GM23338 (cell line): ENCODE measurements at regions not wholly inside any gene's neighbourhood (a gene's known extent, or its start where the extent isn't known, plus 50 kb on each side); places are given as distances from the start of the nearest gene placed in this dataset.

Source experiments
- ATAC-seq: fragments of 200-7000 bp; cut with Tn5 transposase; 3 replicates; pipeline ENCODE4 v1.9.1; 2020
- DNase-seq: peaks from one replicate; pipeline ENCODE4 v3.0.0-alpha.2; 2015; ENCODE audit warnings: low spot score
- H2AFZ ChIP-seq: fragments of 200-600 bp; sonication (generic); 2 replicates; pipeline ENCODE4 v1.8.0; 2016; ENCODE audit warnings: antibody characterized with exemption, mild to moderate bottlenecking, moderate library complexity
- H3F3A ChIP-seq: fragments of 200-600 bp; sonication (generic); replicated peaks from 2 replicates; pipeline ENCODE4 v1.8.0; 2017; ENCODE audit warnings: antibody characterized with exemption, mixed run types, low read depth
- H3K27ac ChIP-seq: fragments of 200-600 bp; sonication (generic); 2 replicates; pipeline ENCODE4 v1.6.1; 2016; ENCODE audit warnings: low read depth
- H3K27me3 ChIP-seq: fragments of 200-600 bp; sonication (generic); 2 replicates; pipeline ENCODE4 v1.8.0; 2016; ENCODE audit warnings: mild to moderate bottlenecking, mixed run types, moderate library complexity; ENCODE audit not compliant: insufficient read depth
- H3K36me3 ChIP-seq: fragments of 200-600 bp; sonication (generic); 2 replicates; pipeline ENCODE4 v1.8.0; 2016; ENCODE audit warnings: mild to moderate bottlenecking; ENCODE audit not compliant: insufficient read depth
- H3K4me1 ChIP-seq: fragments of 200-600 bp; sonication (generic); 2 replicates; pipeline ENCODE4 v1.8.0; 2016; ENCODE audit warnings: mild to moderate bottlenecking, moderate library complexity; ENCODE audit not compliant: insufficient read depth
- H3K4me2 ChIP-seq: fragments of 200-600 bp; sonication (generic); 2 replicates; pipeline ENCODE4 v1.7.1; 2017; ENCODE audit warnings: mixed run types
- H3K4me3 ChIP-seq: fragments of 200-600 bp; sonication (generic); 2 replicates; pipeline ENCODE4 v1.6.1; 2016; ENCODE audit warnings: mixed run types
- H3K79me2 ChIP-seq: fragments of 200-600 bp; sonication (generic); replicated peaks from 2 replicates; pipeline ENCODE4 v1.8.0; 2017; ENCODE audit warnings: mild to moderate bottlenecking; ENCODE audit not compliant: insufficient read depth
- H3K9me2 ChIP-seq: fragments of 200-600 bp; sonication (generic); 2 replicates; pipeline ENCODE4 v1.8.0; 2017; ENCODE audit not compliant: insufficient read depth
- H4K20me1 ChIP-seq: fragments of 200-600 bp; sonication (generic); replicated peaks from 2 replicates; pipeline ENCODE4 v1.8.0; 2017; ENCODE audit warnings: mild to moderate bottlenecking; ENCODE audit not compliant: insufficient read depth
- H3K27ac Mint-ChIP-seq: 2 replicates; pipeline ENCODE4 v1.8.0; 2020; ENCODE audit warnings: inconsistent platforms, mild to moderate bottlenecking, moderate library complexity, mixed read lengths
- H3K27me3 Mint-ChIP-seq: 3 replicates; pipeline ENCODE4 v1.8.0; 2022; ENCODE audit warnings: low read depth, mild to moderate bottlenecking, moderate library complexity, mixed read lengths, inconsistent platforms; ENCODE audit not compliant: insufficient read depth, poor library complexity
- H3K36me3 Mint-ChIP-seq: 3 replicates; pipeline ENCODE4 v1.8.0; 2021; ENCODE audit warnings: low read depth, mild to moderate bottlenecking, inconsistent platforms, moderate library complexity, mixed read lengths
- H3K4me1 Mint-ChIP-seq: 3 replicates; pipeline ENCODE4 v1.8.0; 2020; ENCODE audit warnings: mild to moderate bottlenecking, inconsistent platforms, mixed read lengths
- H3K4me3 Mint-ChIP-seq: 3 replicates; pipeline ENCODE4 v1.8.0; 2021; ENCODE audit warnings: moderate library complexity, mild to moderate bottlenecking, inconsistent platforms, mixed read lengths
- H3K9me3 Mint-ChIP-seq: 3 replicates; pipeline ENCODE4 v1.8.0; 2020; ENCODE audit warnings: moderate library complexity, mild to moderate bottlenecking, inconsistent platforms, mixed read lengths
- CREB1 ChIP-seq: fragments of 250-450 bp; sonication (Bioruptor Pico); IDR thresholded peaks from 2 replicates; pipeline ENCODE4 v1.5.0; 2020; ENCODE audit warnings: low read depth, mild to moderate bottlenecking, moderate library complexity
- ETS1 ChIP-seq: IDR thresholded peaks from 2 replicates; pipeline ENCODE4 v1.6.1; 2016; ENCODE audit warnings: antibody characterized with exemption
- EZH2 ChIP-seq: fragments of 200-600 bp; sonication (generic); IDR thresholded peaks from one replicate; pipeline ENCODE4 v1.8.0; 2017; ENCODE audit warnings: antibody characterized with exemption, mild to moderate bottlenecking, low read depth; ENCODE audit not compliant: unreplicated experiment
- JUNB ChIP-seq: IDR thresholded peaks from one replicate; pipeline ENCODE4 v1.6.1; 2016; ENCODE audit warnings: antibody characterized with exemption; ENCODE audit not compliant: unreplicated experiment
- NANOG ChIP-seq: IDR thresholded peaks from 2 replicates; pipeline ENCODE4 v1.6.1; 2016; ENCODE audit warnings: antibody characterized with exemption, borderline replicate concordance
- POLR2AphosphoS5 ChIP-seq: IDR thresholded peaks from 2 replicates; pipeline ENCODE4 v1.6.1; 2016; ENCODE audit warnings: antibody characterized with exemption, low read depth
- REST ChIP-seq: IDR thresholded peaks from one replicate; pipeline ENCODE4 v1.6.1; 2018; ENCODE audit warnings: antibody characterized with exemption; ENCODE audit not compliant: unreplicated experiment
- STAT1 ChIP-seq: IDR thresholded peaks from one replicate; pipeline ENCODE4 v1.6.1; 2016; ENCODE audit warnings: antibody characterized with exemption; ENCODE audit not compliant: unreplicated experiment
- ZNF114 ChIP-seq: fragments of 250-450 bp; sonication (Bioruptor Pico); IDR thresholded peaks from 2 replicates; pipeline ENCODE4 v1.5.0; 2020; ENCODE audit warnings: mild to moderate bottlenecking, moderate library complexity
- ZNF331 ChIP-seq: fragments of 250-450 bp; sonication (Bioruptor Pico); IDR thresholded peaks from 2 replicates; pipeline ENCODE4 v1.5.0; 2020; ENCODE audit warnings: low read depth, mild to moderate bottlenecking, moderate library complexity
- ZNF462 ChIP-seq: fragments of 250-450 bp; sonication (Bioruptor Pico); IDR thresholded peaks from 2 replicates; pipeline ENCODE4 v1.5.0; 2020; ENCODE audit warnings: mild to moderate bottlenecking, moderate library complexity

- no peak for TF ChIP-seq STAT1
- no peak for TF ChIP-seq REST
- no peak for TF ChIP-seq JUNB
- TF ChIP-seq NANOG, result no peak
- no peak for TF ChIP-seq ETS1
- TF ChIP-seq CREB1 (CRISPR knock-in tag), result no peak
- TF ChIP-seq POLR2AphosphoS5, result no peak
Observed at GRCh38 chr18:71106701-71107100, 817.9 kb downstream of the SOCS6 start (continued).

- ATAC-seq (no peak), DNase-seq (no peak)
- H2AFZ ChIP-seq, result no peak overlapping the region
- no peaks in the 10 kb centered on the region for H3K27me3 ChIP-seq
- H3K9me2 ChIP-seq, result no peaks in the 10 kb centered on the region
- H3K36me3 Mint-ChIP-seq, result peaks cover 20% of the 10 kb centered on the region; the same call in 2 of the 3 replicates
- no peaks in the 10 kb centered on the region for H3F3A ChIP-seq
- peaks cover 83% of the 10 kb centered on the region for H3K9me3 Mint-ChIP-seq
- no peaks in the 10 kb centered on the region for H3K27me3 Mint-ChIP-seq
- H3K4me2 ChIP-seq, result no peak overlapping the region
- no peaks in the 10 kb centered on the region for H3K4me1 Mint-ChIP-seq
- H3K79me2 ChIP-seq, result no peaks in the 10 kb centered on the region
- H3K4me3 ChIP-seq, result no peak overlapping the region
- no peaks in the 10 kb centered on the region for H3K4me1 ChIP-seq
- H3K27ac ChIP-seq, result no peak overlapping the region
- no peak overlapping the region for H3K27ac Mint-ChIP-seq
- no peak overlapping the region for H3K4me3 Mint-ChIP-seq
- H3K36me3 ChIP-seq, result peaks cover 12% of the 10 kb centered on the region
- H4K20me1 ChIP-seq, result no peaks in the 10 kb centered on the region
- TF ChIP-seq JUNB (no peak), NANOG (no peak), ZNF114 (CRISPR knock-in tag) (no peak), ETS1 (no peak), POLR2AphosphoS5 (no peak), ZNF331 (CRISPR knock-in tag) (no peak), EZH2 (no peak), ZNF462 (CRISPR knock-in tag) (no peak)
Observed at GRCh38 chr18:71105994-71106546, 817.2 kb downstream of the SOCS6 start.
